ENCODE measurements at regions not wholly inside any gene's neighbourhood (a gene's known extent, or its start where the extent isn't known, plus 50 kb on each side); places are given as distances from the start of the nearest gene placed in this dataset.
"Not testable (repeated sequence)": the region's sequence is repeated elsewhere in the genome, so short reads cannot be mapped to it uniquely, and the experiment has no call there.

GRCh38 chrX:94676285-94676684 lies 1002.3 kb downstream of the FAM133A start:
- Histone ChIP-seq H3K36me3 (ENCODE audit: control insufficient read depth, insufficient read depth, low read length) (peaks cover 6% of the 10 kb centered on the region; the same call in 1 of the 2 replicates), H3K9me3 (ENCODE audit: control insufficient read depth, insufficient read depth, low read length) (no peaks in the 10 kb centered on the region), H3K27ac (ENCODE audit: low read length) (no peak overlapping the region), H3K4me3 (ENCODE audit: low read length) (no peak overlapping the region), H3K27me3 (ENCODE audit: control insufficient read depth, insufficient read depth, low read length) (no peaks in the 10 kb centered on the region), H3K4me1 (ENCODE audit: control insufficient read depth, insufficient read depth, low read length) (no peaks in the 10 kb centered on the region)
- no peak for DNase-seq (ENCODE audit: low read depth, low spot score)
- no CpG with 5 or more reads among the region's 2 CpGs for WGBS (ENCODE audit: insufficient coverage, insufficient read length)

- H3K4me1 ChIP-seq (ENCODE audit: control insufficient read depth, insufficient read depth, low read length): no peaks in the 10 kb centered on the region
- H3K36me3 ChIP-seq (ENCODE audit: control insufficient read depth, insufficient read depth, low read length): peaks cover 7% of the 10 kb centered on the region; the same call in 1 of the 2 replicates
- H3K27me3 ChIP-seq (ENCODE audit: control insufficient read depth, insufficient read depth, low read length): no peaks in the 10 kb centered on the region
- no peaks in the 10 kb centered on the region for H3K9me3 ChIP-seq (ENCODE audit: control insufficient read depth, insufficient read depth, low read length)
- H3K4me3 ChIP-seq (ENCODE audit: low read length): no peak overlapping the region
- no peak overlapping the region for H3K27ac ChIP-seq (ENCODE audit: low read length)
- DNase-seq (ENCODE audit: low read depth, low spot score): no peak
- no CpG with 5 or more reads among the region's 2 CpGs for WGBS (ENCODE audit: insufficient coverage, insufficient read length)
Observed at GRCh38 chrX:94686071-94686470, 1012.1 kb downstream of the FAM133A start.

- H3K36me3 ChIP-seq (ENCODE audit: control insufficient read depth, insufficient read depth, low read length): peaks cover 12% of the 10 kb centered on the region; the same call in 1 of the 2 replicates
- no peak for DNase-seq (ENCODE audit: low read depth, low spot score)
- H3K27me3 ChIP-seq (ENCODE audit: control insufficient read depth, insufficient read depth, low read length): no peaks in the 10 kb centered on the region
- H3K9me3 ChIP-seq (ENCODE audit: control insufficient read depth, insufficient read depth, low read length): no peaks in the 10 kb centered on the region
- no CpG with 5 or more reads among the region's 3 CpGs for WGBS (ENCODE audit: insufficient coverage, insufficient read length)
- H3K4me1 ChIP-seq (ENCODE audit: control insufficient read depth, insufficient read depth, low read length): no peaks in the 10 kb centered on the region
- no peak overlapping the region for H3K4me3 ChIP-seq (ENCODE audit: low read length)
- H3K27ac ChIP-seq (ENCODE audit: low read length): no peak overlapping the region
Observed at GRCh38 chrX:94695910-94696309, 1021.9 kb downstream of the FAM133A start.

- no CpG with 5 or more reads among the region's 15 CpGs for WGBS (ENCODE audit: insufficient coverage, insufficient read length)
- not testable (repeated sequence) for H3K4me3 ChIP-seq (ENCODE audit: low read length); H3K4me1 ChIP-seq (ENCODE audit: control insufficient read depth, insufficient read depth, low read length); H3K27me3 ChIP-seq (ENCODE audit: control insufficient read depth, insufficient read depth, low read length); H3K27ac ChIP-seq (ENCODE audit: low read length); H3K9me3 ChIP-seq (ENCODE audit: control insufficient read depth, insufficient read depth, low read length); DNase-seq (ENCODE audit: low read depth, low spot score); H3K36me3 ChIP-seq (ENCODE audit: control insufficient read depth, insufficient read depth, low read length)
Observed at GRCh38 chrX:94704348-94705256, 1030.6 kb downstream of the FAM133A start.

- no peak overlapping the region for H3K4me3 ChIP-seq (ENCODE audit: low read length)
- no peaks in the 10 kb centered on the region for H3K9me3 ChIP-seq (ENCODE audit: control insufficient read depth, insufficient read depth, low read length)
- no peaks in the 10 kb centered on the region for H3K27me3 ChIP-seq (ENCODE audit: control insufficient read depth, insufficient read depth, low read length)
- no peak overlapping the region for H3K27ac ChIP-seq (ENCODE audit: low read length)
- no peaks in the 10 kb centered on the region for H3K36me3 ChIP-seq (ENCODE audit: control insufficient read depth, insufficient read depth, low read length)
- H3K4me1 ChIP-seq (ENCODE audit: control insufficient read depth, insufficient read depth, low read length): no peaks in the 10 kb centered on the region
- no CpG with 5 or more reads among the region's 2 CpGs for WGBS (ENCODE audit: insufficient coverage, insufficient read length)
- no peak for DNase-seq (ENCODE audit: low read depth, low spot score)
Observed at GRCh38 chrX:94721386-94721785, 1047.4 kb downstream of the FAM133A start.

GRCh38 chrX:94722578-94722977 lies 1048.6 kb downstream of the FAM133A start:
- no peaks in the 10 kb centered on the region for H3K9me3 ChIP-seq (ENCODE audit: control insufficient read depth, insufficient read depth, low read length)
- H3K27ac ChIP-seq (ENCODE audit: low read length): no peak overlapping the region
- H3K4me1 ChIP-seq (ENCODE audit: control insufficient read depth, insufficient read depth, low read length): no peaks in the 10 kb centered on the region
- no peak for DNase-seq (ENCODE audit: low read depth, low spot score)
- H3K27me3 ChIP-seq (ENCODE audit: control insufficient read depth, insufficient read depth, low read length): no peaks in the 10 kb centered on the region
- H3K4me3 ChIP-seq (ENCODE audit: low read length): no peak overlapping the region
- no CpG with 5 or more reads among the region's 3 CpGs for WGBS (ENCODE audit: insufficient coverage, insufficient read length)
- no peaks in the 10 kb centered on the region for H3K36me3 ChIP-seq (ENCODE audit: control insufficient read depth, insufficient read depth, low read length)

- Histone ChIP-seq H3K4me3 (ENCODE audit: low read length) (no peak overlapping the region), H3K36me3 (ENCODE audit: control insufficient read depth, insufficient read depth, low read length) (no peaks in the 10 kb centered on the region), H3K4me1 (ENCODE audit: control insufficient read depth, insufficient read depth, low read length) (0 out of 2 replicates have a peak, but pooled peaks cover 1% of the 10 kb centered on the region), H3K27ac (ENCODE audit: low read length) (no peak overlapping the region), H3K27me3 (ENCODE audit: control insufficient read depth, insufficient read depth, low read length) (no peaks in the 10 kb centered on the region), H3K9me3 (ENCODE audit: control insufficient read depth, insufficient read depth, low read length) (no peaks in the 10 kb centered on the region)
- DNase-seq (ENCODE audit: low read depth, low spot score): no peak
- no CpG with 5 or more reads among the region's 3 CpGs for WGBS (ENCODE audit: insufficient coverage, insufficient read length)
Observed at GRCh38 chrX:94742772-94743171, 1068.8 kb downstream of the FAM133A start.

GRCh38 chrX:94743478-94743877 lies 1069.5 kb downstream of the FAM133A start:
- no peak overlapping the region for H3K27ac ChIP-seq (ENCODE audit: low read length)
- H3K4me1 ChIP-seq (ENCODE audit: control insufficient read depth, insufficient read depth, low read length): 0 out of 2 replicates have a peak, but pooled peaks cover 1% of the 10 kb centered on the region
- no peaks in the 10 kb centered on the region for H3K27me3 ChIP-seq (ENCODE audit: control insufficient read depth, insufficient read depth, low read length)
- DNase-seq (ENCODE audit: low read depth, low spot score): no peak
- no peaks in the 10 kb centered on the region for H3K9me3 ChIP-seq (ENCODE audit: control insufficient read depth, insufficient read depth, low read length)
- H3K4me3 ChIP-seq (ENCODE audit: low read length): no peak overlapping the region
- no peaks in the 10 kb centered on the region for H3K36me3 ChIP-seq (ENCODE audit: control insufficient read depth, insufficient read depth, low read length)

GRCh38 chrX:94744786-94745185 lies 1070.8 kb downstream of the FAM133A start:
- Histone ChIP-seq H3K9me3 (ENCODE audit: control insufficient read depth, insufficient read depth, low read length) (no peaks in the 10 kb centered on the region), H3K27me3 (ENCODE audit: control insufficient read depth, insufficient read depth, low read length) (no peaks in the 10 kb centered on the region), H3K27ac (ENCODE audit: low read length) (no peak overlapping the region), H3K4me1 (ENCODE audit: control insufficient read depth, insufficient read depth, low read length) (0 out of 2 replicates have a peak, but pooled peaks cover 1% of the 10 kb centered on the region), H3K4me3 (ENCODE audit: low read length) (no peak overlapping the region), H3K36me3 (ENCODE audit: control insufficient read depth, insufficient read depth, low read length) (no peaks in the 10 kb centered on the region)
- no CpG with 5 or more reads among the region's 3 CpGs for WGBS (ENCODE audit: insufficient coverage, insufficient read length)
- no peak for DNase-seq (ENCODE audit: low read depth, low spot score)

- no peak overlapping the region for H3K27ac ChIP-seq (ENCODE audit: low read length)
- no peaks in the 10 kb centered on the region for H3K27me3 ChIP-seq (ENCODE audit: control insufficient read depth, insufficient read depth, low read length)
- no peaks in the 10 kb centered on the region for H3K9me3 ChIP-seq (ENCODE audit: control insufficient read depth, insufficient read depth, low read length)
- H3K4me3 ChIP-seq (ENCODE audit: low read length): no peak overlapping the region
- H3K36me3 ChIP-seq (ENCODE audit: control insufficient read depth, insufficient read depth, low read length): no peaks in the 10 kb centered on the region
- DNase-seq (ENCODE audit: low read depth, low spot score): no peak
- H3K4me1 ChIP-seq (ENCODE audit: control insufficient read depth, insufficient read depth, low read length): peaks cover 2% of the 10 kb centered on the region
Observed at GRCh38 chrX:94751611-94752010, 1077.6 kb downstream of the FAM133A start.
